GM12878 (cell line): ENCODE measurements at regions not wholly inside any gene's neighbourhood (a gene's known extent, or its start where the extent isn't known, plus 50 kb on each side); places are given as distances from the start of the nearest gene placed in this dataset.

Experiments used
- ATAC-seq: fragments of 200-7000 bp; cut with Tn5 transposase; 3 replicates; pipeline ENCODE4 v1.9.1; 2020; ENCODE audit warnings: mild to moderate bottlenecking, moderate library complexity
- BruUV-seq: library from RNA; stranded (reverse); fragments of 400-500 nt; replicated peaks from 2 replicates; lab custom pipeline; 2021; lab: Mats Ljungman, UMichigan
- CTCF ChIA-PET: fragments of 300-600 bp; sonication (Branson Sonifier 250); formaldehyde crosslinking; extraction: SDS; loops from one replicate; lab custom pipeline; 2021; ENCODE audit warnings: inconsistent platforms; lab: Yijun Ruan, JAX
- POLR2A ChIA-PET: fragments of 350-600 bp; formaldehyde crosslinking; extraction: SDS; loops from one replicate; lab custom pipeline; 2021; ENCODE audit warnings: inconsistent platforms; lab: Charles Lee
- RAD21 ChIA-PET: fragments of 300-600 bp; sonication (Branson Sonifier 250); formaldehyde crosslinking; loops from one replicate; lab custom pipeline; 2023; ENCODE audit warnings: antibody characterized with exemption; ENCODE audit not compliant: unreplicated experiment; lab: Charles Lee
- SMC1A ChIA-PET: fragments of 300-600 bp; sonication (Branson Sonifier 250); formaldehyde crosslinking; loops from one replicate; lab custom pipeline; 2023; ENCODE audit not compliant: unreplicated experiment, uncharacterized antibody; lab: Charles Lee
- DNase-seq: peaks from one replicate; pipeline ENCODE4 v3.0.0-alpha.2; 2011; ENCODE audit warnings: low read depth, low spot score
- FAIRE-seq: peaks from 3 replicates; lab custom pipeline; 2011; peaks lifted over from hg19 to GRCh38; lab: Jason Lieb, UNC
- H2AFZ ChIP-seq: 2 replicates; pipeline ENCODE4 v1.6.0; 2011; ENCODE audit warnings: low read depth, low read length, control low read depth; ENCODE audit not compliant: control insufficient read depth
- H3K27ac ChIP-seq: 2 replicates; pipeline ENCODE4 v1.5.1; 2011; ENCODE audit warnings: control low read depth; ENCODE audit not compliant: control insufficient read depth, insufficient read depth
- H3K27me3 ChIP-seq, 2 experiments: replicated peaks in 1 of 2; 2 replicates each; pipeline versions ENCODE4 v1.6.0 to v1.6.1; 2011; ENCODE audit warnings: low read length in 1 of 2; ENCODE audit not compliant: control insufficient read depth in 2 of 2, insufficient read depth in 2 of 2
- H3K36me3 ChIP-seq, 2 experiments: 2 replicates each; pipeline ENCODE4 v1.5.1; 2011; ENCODE audit warnings: low read length in 1 of 2; ENCODE audit not compliant: control insufficient read depth in 2 of 2, insufficient read depth in 2 of 2
- H3K4me1 ChIP-seq: 2 replicates; pipeline ENCODE4 v1.6.1; 2011; ENCODE audit warnings: mild to moderate bottlenecking, low read length, moderate library complexity, mixed read lengths; ENCODE audit not compliant: control insufficient read depth, insufficient read depth
- H3K4me2 ChIP-seq: 2 replicates; pipeline ENCODE4 v1.6.0; 2011; ENCODE audit warnings: control low read depth; ENCODE audit not compliant: control insufficient read depth, insufficient read depth
- H3K4me3 ChIP-seq: fragments of 200-600 bp; sonication (generic); 2 replicates; pipeline ENCODE4 v1.5.1; 2016
- H3K79me2 ChIP-seq: 2 replicates; pipeline ENCODE4 v1.6.0; 2011; ENCODE audit warnings: low read length; ENCODE audit not compliant: control insufficient read depth, insufficient read depth
- H3K9ac ChIP-seq: 2 replicates; pipeline ENCODE4 v1.8.0; 2011; ENCODE audit warnings: low read length, control low read depth, mixed read lengths; ENCODE audit not compliant: control insufficient read depth, insufficient read depth
- H3K9me3 ChIP-seq: replicated peaks from 3 replicates; pipeline ENCODE4 v1.5.1; 2011; ENCODE audit warnings: mild to moderate bottlenecking, low read length; ENCODE audit not compliant: control insufficient read depth, insufficient read depth
- H4K20me1 ChIP-seq: 2 replicates; pipeline ENCODE4 v1.6.0; 2011; ENCODE audit not compliant: control insufficient read depth, insufficient read depth
- BCL11A ChIP-seq: IDR thresholded peaks from 2 replicates; pipeline ENCODE4 v1.6.1; 2011; ENCODE audit warnings: low read depth, low read length
- BHLHE40 ChIP-seq, 2 experiments: fragments of 450-650 bp in 1 of 2; IDR thresholded peaks; 2 replicates each; pipeline ENCODE4 v1.6.1; 2011 to 2017; ENCODE audit warnings: low read depth in 2 of 2, borderline replicate concordance in 1 of 2, improper control_type of control experiment in 1 of 2, low read length in 1 of 2, mild to moderate bottlenecking in 1 of 2
- CHD1 ChIP-seq: IDR thresholded peaks from 2 replicates; pipeline ENCODE4 v1.6.1; 2012; ENCODE audit warnings: low read depth, low read length, improper control_type of control experiment
- CREB1 ChIP-seq: IDR thresholded peaks from 2 replicates; pipeline ENCODE4 v1.6.1; 2012; ENCODE audit warnings: low read depth, mild to moderate bottlenecking, inconsistent platforms
- FOXM1 ChIP-seq: IDR thresholded peaks from 2 replicates; pipeline ENCODE4 v1.6.1; 2012; ENCODE audit warnings: low read depth, mild to moderate bottlenecking, inconsistent platforms, low read length, moderate library complexity
- IRF5 ChIP-seq: fragments of 450-650 bp; IDR thresholded peaks from 2 replicates; pipeline ENCODE4 v1.6.1; 2017; ENCODE audit warnings: borderline replicate concordance
- KAT2A ChIP-seq: conservative IDR thresholded peaks from 2 replicates; pipeline ENCODE4 v1.6.1; 2011; ENCODE audit warnings: low read depth, low read length; ENCODE audit not compliant: control insufficient read depth
- MEF2A ChIP-seq: IDR thresholded peaks from 2 replicates; pipeline ENCODE4 v1.6.1; 2011; ENCODE audit warnings: low read depth, mild to moderate bottlenecking, low read length, moderate library complexity; ENCODE audit not compliant: insufficient read depth
- MTA2 ChIP-seq: fragments of 450-650 bp; IDR thresholded peaks from 2 replicates; pipeline ENCODE4 v1.6.1; 2016; ENCODE audit warnings: low read depth, mild to moderate bottlenecking, moderate library complexity
- NBN ChIP-seq: fragments of 450-650 bp; IDR thresholded peaks from 2 replicates; pipeline ENCODE4 v1.6.1; 2016
- NFYA ChIP-seq: IDR thresholded peaks from 2 replicates; pipeline ENCODE4 v1.6.1; 2011; ENCODE audit warnings: low read depth, mild to moderate bottlenecking, low read length, improper control_type of control experiment, borderline replicate concordance
- POLR2A ChIP-seq: IDR thresholded peaks from 2 replicates; pipeline ENCODE4 v1.6.1; 2011; ENCODE audit warnings: low read depth, mild to moderate bottlenecking, low read length
- POU2F2 ChIP-seq: IDR thresholded peaks from 3 replicates; pipeline ENCODE4 v1.6.1; 2011; ENCODE audit warnings: low read depth, mild to moderate bottlenecking, low read length, borderline replicate concordance
- RELA ChIP-seq: fragments of 450-650 bp; IDR thresholded peaks from 2 replicates; pipeline ENCODE4 v1.8.0; 2014; ENCODE audit warnings: borderline replicate concordance; ENCODE audit not compliant: partially characterized antibody
- SREBF1 ChIP-seq: IDR thresholded peaks from 2 replicates; pipeline ENCODE4 v1.6.1; 2012; ENCODE audit warnings: mild to moderate bottlenecking, low read length
- TBL1XR1 ChIP-seq: IDR thresholded peaks from 2 replicates; pipeline ENCODE4 v1.6.1; 2012; ENCODE audit warnings: low read depth, low read length, improper control_type of control experiment
- ZNF24 ChIP-seq: fragments of 450-650 bp; IDR thresholded peaks from 2 replicates; pipeline ENCODE4 v1.6.1; 2017; ENCODE audit warnings: antibody characterized with exemption, mild to moderate bottlenecking
- ZNF274 ChIP-seq: IDR thresholded peaks from one replicate; pipeline ENCODE4 v1.8.0; 2011; ENCODE audit not compliant: insufficient read length, insufficient read depth
- WGBS: methylation state at CpG from one replicate; pipeline ENCODE4 v1.1.6; 2016; ENCODE audit warnings: low lambda C conversion rate; ENCODE audit not compliant: insufficient replicate concordance, insufficient coverage; ENCODE audit errors: missing lambda C conversion rate; 5-methylcytosine and 5-hydroxymethylcytosine counted together
- in situ Hi-C: fragments of 300-500 bp; cut with MboI; formaldehyde crosslinking; loops from 9 replicates; pipeline ENCODE4 v1.14.3; 2018; ENCODE audit warnings: mixed read lengths
- intact Hi-C: fragments of 100-400 bp; cut with micrococcal nuclease; formaldehyde crosslinking; loops from one replicate; pipeline ENCODE4 v1.14.2; 2022; ENCODE audit not compliant: unreplicated experiment
- TF ChIP-seq, protein P1 (sequence below): IDR thresholded peaks from 2 replicates; pipeline ENCODE4 v1.6.1; 2011; ENCODE audit warnings: mild to moderate bottlenecking, low read depth, low read length, moderate library complexity; ENCODE audit not compliant: insufficient replicate concordance

- no peaks in the 10 kb centered on the region for H3K36me3 ChIP-seq
- no peak overlapping the region for H3K4me2 ChIP-seq
- in situ Hi-C loops (no loop called here), intact Hi-C loops (no loop called here)
- no peaks in the 10 kb centered on the region for H3K9me3 ChIP-seq
- no peaks in the 10 kb centered on the region for H3K79me2 ChIP-seq
- RAD21 ChIA-PET = no interaction called here
- no TSS peak for BruUV-seq
- no peaks in the 10 kb centered on the region for H3K27me3 ChIP-seq
- no peak overlapping the region for H3K4me3 ChIP-seq
- H2AFZ ChIP-seq = no peak overlapping the region
- no peaks in the 10 kb centered on the region for H3K4me1 ChIP-seq
- CTCF ChIA-PET = no interaction called here
- TF ChIP-seq POU2F2 = no peak
- TF ChIP-seq IRF5 = no peak
- no peak for TF ChIP-seq RELA
- no peak for TF ChIP-seq ZNF274
- ATAC-seq = no peak
- no peak overlapping the region for H3K9ac ChIP-seq
- no peak for DNase-seq
- FAIRE-seq = no peak
- POLR2A ChIA-PET = no interaction called here
- SMC1A ChIA-PET = no interaction called here
- no peak overlapping the region for H3K27ac ChIP-seq
- no peaks in the 10 kb centered on the region for H4K20me1 ChIP-seq
- 0% methylated on average over 1 of the region's 1 CpG for WGBS
These were observed 466.7 kb downstream of the TRAM1L1 start for GRCh38 chr4:116618638-116619037.

DNA sequence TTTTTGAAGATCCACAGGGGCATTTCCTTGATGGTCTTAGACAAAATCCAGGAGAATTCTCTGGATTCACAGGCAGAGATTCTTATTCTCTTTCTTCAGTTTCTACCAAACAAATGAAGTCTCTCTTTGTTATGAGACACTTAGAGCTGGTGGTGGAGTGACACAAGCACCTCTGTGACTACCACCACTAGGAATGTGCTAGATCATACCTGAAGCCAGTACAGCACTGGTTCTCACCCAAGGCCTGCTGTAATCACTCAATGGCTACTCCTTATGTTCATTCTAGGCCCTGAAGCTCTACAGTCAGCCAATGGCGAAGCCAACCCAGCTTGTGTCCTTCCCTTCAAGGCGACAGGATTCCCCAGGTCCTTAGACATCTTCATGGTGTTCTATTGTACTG is 482.3 kb downstream of the TRAM1L1 start:
- H3K9me3 ChIP-seq = no peaks in the 10 kb centered on the region
- no peaks in the 10 kb centered on the region for H4K20me1 ChIP-seq
- ChIA-PET CTCF (interaction anchor here (2.2 kb wide), 1 partner anchor 14 kb away, joined by 6 read pairs; no protein-coding TSS in a partner anchor), RAD21 (no interaction called here), POLR2A (no interaction called here), SMC1A (interaction anchor here (1.3 kb wide), 1 partner anchor 20 kb away, joined by 4 read pairs; no protein-coding TSS in a partner anchor)
- no TSS peak for BruUV-seq
- H3K27ac ChIP-seq = no peak overlapping the region
- no peaks in the 10 kb centered on the region for H3K79me2 ChIP-seq
- no peak overlapping the region for H3K9ac ChIP-seq
- ATAC-seq (no peak), DNase-seq (no peak), FAIRE-seq (no peak)
- no peaks in the 10 kb centered on the region for H3K36me3 ChIP-seq
- no peak overlapping the region for H3K4me2 ChIP-seq
- intact Hi-C loops (no loop called here), in situ Hi-C loops (no loop called here)
- H3K4me1 ChIP-seq = no peaks in the 10 kb centered on the region
- TF ChIP-seq NBN (no peak), ZNF24 (no peak), TBL1XR1 (no peak), MEF2A (no peak), NFYA (no peak), CREB1 (no peak), SREBF1 (no peak), FOXM1 (no peak), BCL11A (no peak), BHLHE40 (IDR thresholded peaks at IDR 0.05; ENCODE audit: borderline replicate concordance in 1 of 2, low read depth in 2 of 2, low read length in 1 of 2) (no peak), CHD1 (no peak), POLR2A (no peak), KAT2A (no peak), MTA2 (no peak)
- TF ChIP-seq, protein P1, sequence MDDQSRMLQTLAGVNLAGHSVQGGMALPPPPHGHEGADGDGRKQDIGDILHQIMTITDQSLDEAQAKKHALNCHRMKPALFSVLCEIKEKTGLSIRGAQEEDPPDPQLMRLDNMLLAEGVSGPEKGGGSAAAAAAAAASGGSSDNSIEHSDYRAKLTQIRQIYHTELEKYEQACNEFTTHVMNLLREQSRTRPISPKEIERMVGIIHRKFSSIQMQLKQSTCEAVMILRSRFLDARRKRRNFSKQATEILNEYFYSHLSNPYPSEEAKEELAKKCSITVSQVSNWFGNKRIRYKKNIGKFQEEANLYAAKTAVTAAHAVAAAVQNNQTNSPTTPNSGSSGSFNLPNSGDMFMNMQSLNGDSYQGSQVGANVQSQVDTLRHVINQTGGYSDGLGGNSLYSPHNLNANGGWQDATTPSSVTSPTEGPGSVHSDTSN = no peak
- no peak overlapping the region for H3K4me3 ChIP-seq
- H3K27me3 ChIP-seq = no peaks in the 10 kb centered on the region
- 13% methylated on average over 2 of the region's 2 CpGs for WGBS
- H2AFZ ChIP-seq = no peak overlapping the region
